ENCODE measurements at regions not wholly inside any gene's neighbourhood (a gene's known extent, or its start where the extent isn't known, plus 50 kb on each side); places are given as distances from the start of the nearest gene placed in this dataset.

DNA sequence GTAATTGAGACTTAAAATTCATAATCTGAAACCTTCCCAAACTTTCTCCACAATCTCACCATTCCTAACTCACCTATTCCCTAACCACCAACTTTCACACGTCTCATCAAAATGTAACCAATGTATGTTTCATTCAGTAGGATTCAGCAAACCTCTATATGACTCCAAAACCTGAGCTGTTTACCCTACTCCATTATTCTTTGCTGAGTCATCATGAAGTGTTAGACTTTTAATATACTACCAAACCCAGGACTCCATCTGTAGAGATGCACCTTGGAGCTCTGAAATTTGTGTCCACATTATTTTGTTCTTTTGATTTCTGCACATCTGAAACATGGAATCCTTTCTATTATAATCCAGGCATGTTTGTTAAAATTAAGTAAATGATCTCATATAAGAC is 727.0 kb upstream of the PIK3C3 start:
- DNase-seq (ENCODE audit: low spot score in 2 of 2) = no peak
- H3K9me3 ChIP-seq = peaks cover 0 to 6% (median 0%) of the 10 kb centered on the region in 4 donors
- H3K36me3 ChIP-seq = no peaks in the 10 kb centered on the region
- no peak overlapping the region for H3K27ac ChIP-seq
- H3K4me3 ChIP-seq = no peak overlapping the region
- 88 to 94% methylated on average over 1 of the region's 1 CpG for WGBS, 2 donors
- no peaks in the 10 kb centered on the region for H3K4me1 ChIP-seq
- TF ChIP-seq EP300 (IDR thresholded peaks at IDR 0.05) (no peak), CTCF (IDR thresholded peaks at IDR 0.05) (no peak), POLR2A (IDR thresholded peaks at IDR 0.05) (no peak)
- no peaks in the 10 kb centered on the region for H3K27me3 ChIP-seq

DNA sequence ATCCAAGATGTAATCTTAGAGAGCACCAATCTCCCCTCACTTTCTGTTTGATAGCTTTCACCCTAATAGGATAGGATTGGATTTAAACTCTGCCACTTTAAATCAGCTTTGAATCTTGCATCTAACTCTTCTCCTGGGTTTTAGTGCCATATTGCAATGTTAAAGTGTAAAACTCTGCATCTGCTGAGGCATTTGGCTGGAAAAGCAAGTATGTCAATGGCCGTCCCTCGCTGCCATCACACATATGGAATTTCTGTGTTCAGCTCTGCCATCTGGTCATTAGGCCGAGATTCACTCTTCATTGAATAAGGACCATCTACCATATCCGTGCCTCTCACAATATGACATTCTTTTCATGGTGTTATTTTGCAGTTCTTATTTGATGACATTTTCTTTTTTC is 728.1 kb upstream of the PIK3C3 start:
- WGBS, 2 donors = 71 to 77% methylated on average over 4 of the region's 4 CpGs
- H3K27me3 ChIP-seq = no peaks in the 10 kb centered on the region
- TF ChIP-seq CTCF (IDR thresholded peaks at IDR 0.05) = no peak
- no peak for TF ChIP-seq EP300 (IDR thresholded peaks at IDR 0.05)
- no peak for TF ChIP-seq POLR2A (IDR thresholded peaks at IDR 0.05)
- no peak overlapping the region for H3K4me3 ChIP-seq
- H3K27ac ChIP-seq = no peak overlapping the region
- H3K36me3 ChIP-seq = no peaks in the 10 kb centered on the region
- peaks cover 0 to 6% (median 0%) of the 10 kb centered on the region in 4 donors for H3K9me3 ChIP-seq
- DNase-seq (ENCODE audit: low spot score in 2 of 2) = no peak
- no peaks in the 10 kb centered on the region for H3K4me1 ChIP-seq

DNA sequence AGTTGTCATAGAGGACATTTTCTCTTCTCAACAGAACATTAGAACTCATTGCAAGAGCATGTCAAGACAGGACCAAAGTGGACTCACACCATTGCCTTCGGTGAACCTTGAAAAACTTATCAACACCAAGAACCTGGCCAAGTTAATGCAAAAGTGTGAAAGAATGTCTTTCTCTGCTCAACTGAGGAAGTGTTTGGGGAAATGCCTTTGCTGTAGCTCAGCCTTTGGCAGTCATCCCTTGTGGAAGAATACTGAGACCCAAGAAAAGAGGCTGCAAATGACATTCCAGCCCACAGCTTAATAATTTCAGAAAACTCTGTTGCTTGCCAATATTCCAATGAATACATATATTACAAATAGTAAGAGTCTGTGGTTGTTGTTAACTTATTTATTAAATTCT is 728.8 kb upstream of the PIK3C3 start:
- Histone ChIP-seq H3K4me1 (no peaks in the 10 kb centered on the region), H3K9me3 (peaks cover 0 to 6% (median 0%) of the 10 kb centered on the region in 4 donors), H3K4me3 (no peak overlapping the region), H3K36me3 (no peaks in the 10 kb centered on the region), H3K27me3 (no peaks in the 10 kb centered on the region), H3K27ac (no peak overlapping the region)
- 47 to 58% methylated on average over 1 of the region's 1 CpG for WGBS, 2 donors
- no peak for TF ChIP-seq CTCF (IDR thresholded peaks at IDR 0.05)
- TF ChIP-seq POLR2A (IDR thresholded peaks at IDR 0.05) = no peak
- TF ChIP-seq EP300 (IDR thresholded peaks at IDR 0.05) = no peak
- DNase-seq (ENCODE audit: low spot score in 2 of 2) = no peak

DNA sequence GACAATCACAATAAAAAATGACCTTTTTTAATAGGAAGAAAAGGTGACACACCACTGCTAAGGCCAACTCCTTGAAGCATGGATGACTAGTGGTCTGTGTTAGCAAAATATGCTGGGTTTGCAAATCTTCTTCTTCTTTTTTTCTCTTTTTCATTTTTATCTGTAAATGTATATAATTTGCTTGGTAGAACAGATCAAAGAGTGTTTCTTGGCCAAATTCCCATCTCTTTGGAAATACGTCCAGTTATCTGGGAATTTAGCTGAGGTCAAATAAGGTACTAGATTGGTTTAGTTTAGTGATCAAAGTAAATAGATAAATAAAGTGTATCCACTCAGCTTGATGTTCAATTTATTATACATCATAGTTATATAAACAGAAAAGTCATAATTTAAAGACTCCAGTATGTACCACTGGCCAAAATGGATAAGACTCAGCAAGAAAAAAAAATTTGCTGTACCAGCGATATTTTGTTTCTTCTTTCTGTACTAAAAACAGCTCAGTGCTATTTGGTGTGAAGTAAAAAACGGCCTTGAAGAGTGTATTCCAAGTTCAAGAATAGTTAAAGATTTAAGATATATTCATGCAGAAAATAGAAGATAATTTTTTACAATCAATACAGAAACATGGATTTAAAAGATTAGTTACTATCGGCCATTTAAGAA is 738.6 kb upstream of the PIK3C3 start:
- WGBS, 2 donors = 76 to 79% methylated on average over 4 of the region's 4 CpGs
- no peaks in the 10 kb centered on the region for H3K36me3 ChIP-seq

More for the DNA sequence above, 738.6 kb upstream of the PIK3C3 start:
- no peak for DNase-seq (ENCODE audit: low spot score in 2 of 2)
- Histone ChIP-seq H3K9me3 (no peaks in the 10 kb centered on the region), H3K27ac (no peak overlapping the region), H3K4me3 (no peak overlapping the region), H3K27me3 (no peaks in the 10 kb centered on the region), H3K4me1 (no peaks in the 10 kb centered on the region)
- TF ChIP-seq CTCF (IDR thresholded peaks at IDR 0.05) (no peak), POLR2A (IDR thresholded peaks at IDR 0.05) (no peak), EP300 (IDR thresholded peaks at IDR 0.05) (no peak)
